OCI-LY7 (cell line): ENCODE measurements at regions not wholly inside any gene's neighbourhood (a gene's known extent, or its start where the extent isn't known, plus 50 kb on each side); places are given as distances from the start of the nearest gene placed in this dataset.
A peak's percentile ranks its signal among the peaks of the same experiment; 100 is the strongest.

Source experiments
- BruUV-seq: library from RNA; stranded (reverse); fragments of 400-500 nt; replicated peaks from 2 replicates; lab custom pipeline; 2021; lab: Mats Ljungman, UMichigan
- CTCF ChIA-PET: fragments of 300-600 bp; sonication (Branson Sonifier 250); formaldehyde crosslinking; loops from one replicate; lab custom pipeline; 2022; ENCODE audit warnings: antibody characterized with exemption; ENCODE audit not compliant: unreplicated experiment; lab: Charles Lee
- POLR2A ChIA-PET: fragments of 300-600 bp; sonication (Branson Sonifier 250); formaldehyde crosslinking; loops from one replicate; lab custom pipeline; 2022; ENCODE audit warnings: antibody characterized with exemption; lab: Charles Lee
- DNase-seq: peaks from one replicate; pipeline ENCODE4 v3.0.0-alpha.2; 2015; ENCODE audit warnings: low spot score
- H2AFZ ChIP-seq: fragments of 200-600 bp; sonication (generic), shearing (Covaris generic); 2 replicates; pipeline ENCODE4 v1.6.1; 2014; ENCODE audit warnings: mild to moderate bottlenecking, antibody characterized with exemption, low read length, moderate library complexity
- H3K27ac ChIP-seq: fragments of 200-600 bp; sonication (generic); 2 replicates; pipeline ENCODE4 v1.5.1; 2014; ENCODE audit warnings: mixed run types, low read depth, mild to moderate bottlenecking, moderate library complexity, low read length, inconsistent platforms; ENCODE audit not compliant: poor library complexity, severe bottlenecking
- H3K36me3 ChIP-seq: fragments of 200-600 bp; sonication (generic); 2 replicates; pipeline ENCODE4 v1.6.1; 2014; ENCODE audit warnings: mild to moderate bottlenecking, antibody characterized with exemption, low read length, moderate library complexity, mixed read lengths; ENCODE audit not compliant: insufficient read depth
- H3K4me1 ChIP-seq: fragments of 200-600 bp; sonication (generic); 2 replicates; pipeline ENCODE4 v1.5.1; 2014; ENCODE audit warnings: mild to moderate bottlenecking, low read length; ENCODE audit not compliant: insufficient read depth, poor library complexity, severe bottlenecking
- H3K4me2 ChIP-seq: fragments of 200-600 bp; sonication (generic); 2 replicates; pipeline ENCODE4 v1.6.1; 2014; ENCODE audit warnings: mild to moderate bottlenecking, low read length
- H3K4me3 ChIP-seq: fragments of 200-600 bp; sonication (generic); 2 replicates; pipeline ENCODE4 v1.5.1; 2014; ENCODE audit warnings: mild to moderate bottlenecking, low read depth, low read length; ENCODE audit not compliant: poor library complexity, severe bottlenecking
- H3K79me2 ChIP-seq: fragments of 200-600 bp; sonication (generic); 2 replicates; pipeline ENCODE4 v1.6.1; 2016; ENCODE audit warnings: low read depth, mild to moderate bottlenecking, low read length, moderate library complexity, mixed read lengths; ENCODE audit not compliant: insufficient read depth
- H3K9me2 ChIP-seq: fragments of 200-600 bp; sonication (generic); 2 replicates; pipeline ENCODE4 v1.6.1; 2016; ENCODE audit warnings: mild to moderate bottlenecking, low read length, mixed read lengths; ENCODE audit not compliant: insufficient read depth
- H3K9me3 ChIP-seq: fragments of 200-600 bp; sonication (generic); 2 replicates; pipeline ENCODE4 v1.6.1; 2014; ENCODE audit warnings: mild to moderate bottlenecking, mixed run types, low read length, mixed read lengths
- H4K20me1 ChIP-seq: fragments of 200-600 bp; sonication (generic); 2 replicates; pipeline ENCODE4 v1.6.1; 2014; ENCODE audit warnings: mild to moderate bottlenecking, antibody characterized with exemption, low read length, moderate library complexity, mixed read lengths; ENCODE audit not compliant: insufficient read depth
- EZH2phosphoT487 ChIP-seq: fragments of 200-600 bp; sonication (generic); IDR thresholded peaks from 2 replicates; pipeline ENCODE4 v1.6.1; 2018; ENCODE audit warnings: low read depth, borderline replicate concordance, mild to moderate bottlenecking, mixed run types, antibody characterized with exemption, low read length, moderate library complexity, mixed read lengths
- intact Hi-C: fragments of 100-400 bp; cut with micrococcal nuclease; formaldehyde crosslinking; loops from one replicate; pipeline ENCODE4 v1.10.0; 2022; ENCODE audit not compliant: unreplicated experiment
- TF ChIP-seq, protein P1 (sequence below): fragments of 200-600 bp; sonication (generic); conservative IDR thresholded peaks from 2 replicates; pipeline ENCODE4 v1.5.1; 2014; ENCODE audit warnings: mild to moderate bottlenecking, antibody characterized with exemption, low read length, moderate library complexity, mixed read lengths

DNA sequence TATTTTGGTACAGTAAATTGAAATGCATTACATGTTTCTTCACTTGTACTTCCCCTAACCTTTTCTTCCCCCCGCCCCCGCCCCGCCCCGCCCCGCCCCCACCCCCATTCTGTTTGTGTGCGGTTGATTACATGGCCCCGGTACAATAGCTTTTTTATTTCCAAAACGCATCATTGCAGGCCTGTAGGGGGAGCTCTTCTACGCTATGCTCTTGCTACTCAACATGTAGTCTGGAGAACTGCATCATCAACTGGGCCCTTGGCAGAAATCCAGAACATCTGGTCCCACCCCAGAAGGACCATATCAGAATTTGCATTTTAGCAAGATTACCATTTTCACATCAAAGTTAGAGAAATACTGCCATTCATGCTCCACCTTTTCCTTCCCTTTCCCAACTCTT lies 333.3 kb upstream of the DDX53 start:
- Histone ChIP-seq H3K4me2 (no peak overlapping the region), H3K9me3 (no peaks in the 10 kb centered on the region), H3K79me2 (no peaks in the 10 kb centered on the region), H3K9me2 (no peaks in the 10 kb centered on the region), H3K4me1 (no peaks in the 10 kb centered on the region), H3K36me3 (no peaks in the 10 kb centered on the region), H3K27ac (no peak overlapping the region), H2AFZ (no peak overlapping the region), H3K4me3 (no peak overlapping the region), H4K20me1 (no peaks in the 10 kb centered on the region)
- no TSS peak for BruUV-seq
- CTCF ChIA-PET: no interaction called here
- no peak for TF ChIP-seq EZH2phosphoT487
- TF ChIP-seq, protein P1, sequence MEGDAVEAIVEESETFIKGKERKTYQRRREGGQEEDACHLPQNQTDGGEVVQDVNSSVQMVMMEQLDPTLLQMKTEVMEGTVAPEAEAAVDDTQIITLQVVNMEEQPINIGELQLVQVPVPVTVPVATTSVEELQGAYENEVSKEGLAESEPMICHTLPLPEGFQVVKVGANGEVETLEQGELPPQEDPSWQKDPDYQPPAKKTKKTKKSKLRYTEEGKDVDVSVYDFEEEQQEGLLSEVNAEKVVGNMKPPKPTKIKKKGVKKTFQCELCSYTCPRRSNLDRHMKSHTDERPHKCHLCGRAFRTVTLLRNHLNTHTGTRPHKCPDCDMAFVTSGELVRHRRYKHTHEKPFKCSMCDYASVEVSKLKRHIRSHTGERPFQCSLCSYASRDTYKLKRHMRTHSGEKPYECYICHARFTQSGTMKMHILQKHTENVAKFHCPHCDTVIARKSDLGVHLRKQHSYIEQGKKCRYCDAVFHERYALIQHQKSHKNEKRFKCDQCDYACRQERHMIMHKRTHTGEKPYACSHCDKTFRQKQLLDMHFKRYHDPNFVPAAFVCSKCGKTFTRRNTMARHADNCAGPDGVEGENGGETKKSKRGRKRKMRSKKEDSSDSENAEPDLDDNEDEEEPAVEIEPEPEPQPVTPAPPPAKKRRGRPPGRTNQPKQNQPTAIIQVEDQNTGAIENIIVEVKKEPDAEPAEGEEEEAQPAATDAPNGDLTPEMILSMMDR: no peak; the same call in none of the 2 replicates
- peak; percentile 13 for DNase-seq
- POLR2A ChIA-PET: no interaction called here
- intact Hi-C loops: no loop called here

DNA sequence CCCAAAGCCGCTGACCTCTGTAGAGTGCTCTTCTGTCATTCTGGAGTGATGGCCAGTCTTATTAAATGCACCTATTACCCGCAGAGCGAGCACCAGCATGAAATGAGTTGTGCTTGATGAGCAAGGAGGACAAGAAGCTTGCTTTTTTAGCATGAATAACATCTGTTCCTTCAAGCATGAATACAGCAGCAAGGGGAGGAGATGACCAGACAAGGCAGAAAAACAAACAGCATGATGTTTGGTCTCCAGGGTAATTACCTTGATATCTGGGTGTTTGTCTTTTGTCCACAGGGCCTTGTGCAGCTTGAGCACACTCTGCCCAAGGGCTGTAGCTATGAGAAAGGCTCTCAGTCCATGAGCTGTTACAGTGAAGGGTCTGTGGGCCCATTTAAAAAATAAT lies 324.8 kb upstream of the DDX53 start:
- CTCF ChIA-PET: no interaction called here
- Histone ChIP-seq H4K20me1 (no peaks in the 10 kb centered on the region), H3K36me3 (no peaks in the 10 kb centered on the region), H3K4me2 (no peak overlapping the region), H3K9me2 (no peaks in the 10 kb centered on the region), H2AFZ (no peak overlapping the region), H3K79me2 (no peaks in the 10 kb centered on the region), H3K9me3 (no peaks in the 10 kb centered on the region), H3K4me3 (no peak overlapping the region), H3K4me1 (no peaks in the 10 kb centered on the region), H3K27ac (no peak overlapping the region)
- BruUV-seq: no TSS peak
- intact Hi-C loops: no loop called here
- no peak for DNase-seq
- TF ChIP-seq EZH2phosphoT487: no peak
- TF ChIP-seq, protein P1: no peak
- POLR2A ChIA-PET: no interaction called here

- Histone ChIP-seq H3K4me3 (no peak overlapping the region), H3K9me3 (no peaks in the 10 kb centered on the region), H4K20me1 (no peaks in the 10 kb centered on the region), H3K79me2 (no peaks in the 10 kb centered on the region), H3K4me1 (no peaks in the 10 kb centered on the region), H2AFZ (no peak overlapping the region), H3K27ac (no peak overlapping the region), H3K4me2 (no peak overlapping the region), H3K36me3 (no peaks in the 10 kb centered on the region), H3K9me2 (no peaks in the 10 kb centered on the region)
- intact Hi-C loops: no loop called here
- no TSS peak for BruUV-seq
- CTCF ChIA-PET: no interaction called here
- POLR2A ChIA-PET: no interaction called here
- TF ChIP-seq, protein P1: no peak
- TF ChIP-seq EZH2phosphoT487: no peak
- DNase-seq: no peak
Measured at GRCh38 chrX:22686138-22686541, 313.6 kb upstream of the DDX53 start.
